Keratinocyte (primary cell): ENCODE measurements at regions not wholly inside any gene's neighbourhood (a gene's known extent, or its start where the extent isn't known, plus 50 kb on each side); places are given as distances from the start of the nearest gene placed in this dataset.

Experiments used
- EZH2 ChIP-seq: IDR thresholded peaks from one replicate; pipeline ENCODE4 v1.6.1; 2012; ENCODE audit warnings: inconsistent platforms, mild to moderate bottlenecking, low read length, moderate library complexity
- TF ChIP-seq, protein P1 (sequence below), 3 experiments: IDR thresholded peaks in 1 of 3; conservative IDR thresholded peaks in 1 of 3; optimal IDR thresholded peaks in 1 of 3; 2 replicates in 2 of 3; 3 replicates in 1 of 3; pipeline versions ENCODE3 to v1.5.1; 2011; ENCODE audit warnings: low read length in 3 of 3, mild to moderate bottlenecking in 3 of 3, moderate library complexity in 2 of 3, control low read depth in 1 of 3, inconsistent platforms in 1 of 3; ENCODE audit not compliant: insufficient read depth in 2 of 3; ENCODE audit errors: extremely low read depth in 1 of 3

DNA sequence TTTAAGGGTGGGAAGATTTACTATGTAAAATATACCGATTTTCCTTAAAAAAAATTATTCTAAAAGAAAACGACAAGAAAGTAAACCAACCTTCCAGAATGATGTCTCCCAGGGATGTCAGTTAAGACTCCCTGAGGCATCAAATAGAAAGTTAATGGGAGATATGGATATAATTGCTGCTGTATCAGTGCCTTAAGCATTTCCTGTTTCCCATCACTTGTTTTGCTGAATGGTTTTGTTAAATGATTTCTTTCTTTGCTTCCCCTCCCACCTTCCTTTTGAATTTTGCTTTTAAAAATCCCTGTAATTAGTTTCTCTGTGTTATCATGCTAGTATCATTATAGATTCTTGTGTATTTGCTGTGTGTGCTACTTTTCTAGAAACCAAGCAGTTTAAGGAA lies 154.3 kb upstream of the CWC22 start:
- TF ChIP-seq, protein P1, sequence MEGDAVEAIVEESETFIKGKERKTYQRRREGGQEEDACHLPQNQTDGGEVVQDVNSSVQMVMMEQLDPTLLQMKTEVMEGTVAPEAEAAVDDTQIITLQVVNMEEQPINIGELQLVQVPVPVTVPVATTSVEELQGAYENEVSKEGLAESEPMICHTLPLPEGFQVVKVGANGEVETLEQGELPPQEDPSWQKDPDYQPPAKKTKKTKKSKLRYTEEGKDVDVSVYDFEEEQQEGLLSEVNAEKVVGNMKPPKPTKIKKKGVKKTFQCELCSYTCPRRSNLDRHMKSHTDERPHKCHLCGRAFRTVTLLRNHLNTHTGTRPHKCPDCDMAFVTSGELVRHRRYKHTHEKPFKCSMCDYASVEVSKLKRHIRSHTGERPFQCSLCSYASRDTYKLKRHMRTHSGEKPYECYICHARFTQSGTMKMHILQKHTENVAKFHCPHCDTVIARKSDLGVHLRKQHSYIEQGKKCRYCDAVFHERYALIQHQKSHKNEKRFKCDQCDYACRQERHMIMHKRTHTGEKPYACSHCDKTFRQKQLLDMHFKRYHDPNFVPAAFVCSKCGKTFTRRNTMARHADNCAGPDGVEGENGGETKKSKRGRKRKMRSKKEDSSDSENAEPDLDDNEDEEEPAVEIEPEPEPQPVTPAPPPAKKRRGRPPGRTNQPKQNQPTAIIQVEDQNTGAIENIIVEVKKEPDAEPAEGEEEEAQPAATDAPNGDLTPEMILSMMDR (optimal IDR thresholded peaks at IDR 0.05 in 1 of 3, IDR thresholded peaks at IDR 0.05 in 1 of 3, conservative IDR thresholded peaks at IDR 0.05 in 1 of 3; ENCODE audit: extremely low read depth in 1 of 3, insufficient read depth in 2 of 3, low read length in 3 of 3) = no peak
- no peak for TF ChIP-seq EZH2
